ENCODE measurements at regions not wholly inside any gene's neighbourhood (a gene's known extent, or its start where the extent isn't known, plus 50 kb on each side); places are given as distances from the start of the nearest gene placed in this dataset.

DNA sequence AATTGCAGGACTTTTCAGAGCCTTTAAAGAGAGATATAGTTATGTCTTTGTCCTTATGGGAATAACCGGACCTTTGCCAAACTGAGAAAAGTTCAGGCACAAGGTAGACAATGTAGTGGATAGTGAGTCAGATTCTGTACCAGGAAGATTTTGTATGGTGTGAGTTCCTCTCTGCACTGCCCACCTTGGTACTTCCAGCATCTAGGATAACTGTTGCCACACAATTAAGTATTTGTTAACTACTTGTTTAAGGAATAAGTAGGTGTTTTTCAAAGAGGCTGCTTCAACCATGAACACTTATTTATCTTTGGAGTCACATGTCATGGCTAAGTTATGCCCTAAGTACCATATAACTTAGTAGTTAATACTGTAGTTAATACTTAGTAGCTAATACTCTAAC is 131.8 kb upstream of the DOK5 start:
- Histone ChIP-seq H3K27ac (ENCODE audit: low read length) (no peak overlapping the region), H3K4me1 (ENCODE audit: control insufficient read depth, insufficient read depth, low read length) (no peaks in the 10 kb centered on the region; the same call in 1 of the 2 replicates), H3K27me3 (ENCODE audit: control insufficient read depth, insufficient read depth, low read length) (no peaks in the 10 kb centered on the region), H3K4me3 (ENCODE audit: low read depth in 2 of 2, low read length in 2 of 2) (no peak overlapping the region), H3K9me3 (ENCODE audit: control insufficient read depth, insufficient read depth, low read depth, low read length) (no peaks in the 10 kb centered on the region), H3K36me3 (ENCODE audit: control insufficient read depth, insufficient read depth, low read length) (no peaks in the 10 kb centered on the region)
- no peak for DNase-seq (ENCODE audit: low read depth, low spot score)
- intact Hi-C loops (cut with micrococcal nuclease; ENCODE audit: unreplicated experiment) (no loop called here), in situ Hi-C loops (cut with HindIII; ENCODE audit: low pct_unique_long_range_greater_than_20kb, low sequenced_read_pairs) (no loop called here)
- ATAC-seq, result no peak
- TF ChIP-seq, protein P1, sequence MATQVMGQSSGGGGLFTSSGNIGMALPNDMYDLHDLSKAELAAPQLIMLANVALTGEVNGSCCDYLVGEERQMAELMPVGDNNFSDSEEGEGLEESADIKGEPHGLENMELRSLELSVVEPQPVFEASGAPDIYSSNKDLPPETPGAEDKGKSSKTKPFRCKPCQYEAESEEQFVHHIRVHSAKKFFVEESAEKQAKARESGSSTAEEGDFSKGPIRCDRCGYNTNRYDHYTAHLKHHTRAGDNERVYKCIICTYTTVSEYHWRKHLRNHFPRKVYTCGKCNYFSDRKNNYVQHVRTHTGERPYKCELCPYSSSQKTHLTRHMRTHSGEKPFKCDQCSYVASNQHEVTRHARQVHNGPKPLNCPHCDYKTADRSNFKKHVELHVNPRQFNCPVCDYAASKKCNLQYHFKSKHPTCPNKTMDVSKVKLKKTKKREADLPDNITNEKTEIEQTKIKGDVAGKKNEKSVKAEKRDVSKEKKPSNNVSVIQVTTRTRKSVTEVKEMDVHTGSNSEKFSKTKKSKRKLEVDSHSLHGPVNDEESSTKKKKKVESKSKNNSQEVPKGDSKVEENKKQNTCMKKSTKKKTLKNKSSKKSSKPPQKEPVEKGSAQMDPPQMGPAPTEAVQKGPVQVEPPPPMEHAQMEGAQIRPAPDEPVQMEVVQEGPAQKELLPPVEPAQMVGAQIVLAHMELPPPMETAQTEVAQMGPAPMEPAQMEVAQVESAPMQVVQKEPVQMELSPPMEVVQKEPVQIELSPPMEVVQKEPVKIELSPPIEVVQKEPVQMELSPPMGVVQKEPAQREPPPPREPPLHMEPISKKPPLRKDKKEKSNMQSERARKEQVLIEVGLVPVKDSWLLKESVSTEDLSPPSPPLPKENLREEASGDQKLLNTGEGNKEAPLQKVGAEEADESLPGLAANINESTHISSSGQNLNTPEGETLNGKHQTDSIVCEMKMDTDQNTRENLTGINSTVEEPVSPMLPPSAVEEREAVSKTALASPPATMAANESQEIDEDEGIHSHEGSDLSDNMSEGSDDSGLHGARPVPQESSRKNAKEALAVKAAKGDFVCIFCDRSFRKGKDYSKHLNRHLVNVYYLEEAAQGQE (IDR thresholded peaks at IDR 0.05; ENCODE audit: insufficient read depth in 1 of 2, low read depth in 2 of 2, low read length in 1 of 2), result no peak
- TF ChIP-seq SIN3A (IDR thresholded peaks at IDR 0.05; ENCODE audit: borderline replicate concordance, insufficient read depth, low read depth, low read length), result no peak
- TF ChIP-seq TCF7L2 (IDR thresholded peaks at IDR 0.05; ENCODE audit: low read depth, low read length), result no peak
- no peak for TF ChIP-seq POLR2AphosphoS5 (IDR thresholded peaks at IDR 0.05; ENCODE audit: low read depth, low read length)
- TF ChIP-seq, protein P2, sequence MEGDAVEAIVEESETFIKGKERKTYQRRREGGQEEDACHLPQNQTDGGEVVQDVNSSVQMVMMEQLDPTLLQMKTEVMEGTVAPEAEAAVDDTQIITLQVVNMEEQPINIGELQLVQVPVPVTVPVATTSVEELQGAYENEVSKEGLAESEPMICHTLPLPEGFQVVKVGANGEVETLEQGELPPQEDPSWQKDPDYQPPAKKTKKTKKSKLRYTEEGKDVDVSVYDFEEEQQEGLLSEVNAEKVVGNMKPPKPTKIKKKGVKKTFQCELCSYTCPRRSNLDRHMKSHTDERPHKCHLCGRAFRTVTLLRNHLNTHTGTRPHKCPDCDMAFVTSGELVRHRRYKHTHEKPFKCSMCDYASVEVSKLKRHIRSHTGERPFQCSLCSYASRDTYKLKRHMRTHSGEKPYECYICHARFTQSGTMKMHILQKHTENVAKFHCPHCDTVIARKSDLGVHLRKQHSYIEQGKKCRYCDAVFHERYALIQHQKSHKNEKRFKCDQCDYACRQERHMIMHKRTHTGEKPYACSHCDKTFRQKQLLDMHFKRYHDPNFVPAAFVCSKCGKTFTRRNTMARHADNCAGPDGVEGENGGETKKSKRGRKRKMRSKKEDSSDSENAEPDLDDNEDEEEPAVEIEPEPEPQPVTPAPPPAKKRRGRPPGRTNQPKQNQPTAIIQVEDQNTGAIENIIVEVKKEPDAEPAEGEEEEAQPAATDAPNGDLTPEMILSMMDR (IDR thresholded peaks at IDR 0.05), result no peak
- no TSS peak for BruUV-seq (replicated peaks)
- CTCF ChIA-PET, result no interaction called here
- POLR2A ChIA-PET, result no interaction called here

DNA sequence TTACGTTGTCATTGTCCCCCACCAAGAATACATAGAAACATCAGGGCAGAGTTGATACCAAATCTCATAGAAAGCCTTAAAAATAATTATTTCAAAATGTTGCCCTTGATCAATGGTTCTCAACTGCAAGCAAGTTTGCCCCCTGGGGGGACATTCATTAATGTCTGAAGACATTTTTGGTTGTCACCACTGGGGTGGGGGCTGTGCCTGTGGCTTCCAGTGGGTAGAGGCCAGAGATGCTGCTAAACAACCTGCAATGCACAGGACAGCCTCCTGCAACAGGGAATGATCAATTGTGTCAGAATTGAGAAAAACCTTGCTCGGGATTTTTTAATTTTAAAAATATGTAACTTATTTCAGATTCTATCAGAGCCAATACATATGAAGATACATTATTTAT is 130.6 kb upstream of the DOK5 start:
- POLR2A ChIA-PET, result no interaction called here
- intact Hi-C loops (cut with micrococcal nuclease; ENCODE audit: unreplicated experiment) (no loop called here), in situ Hi-C loops (cut with HindIII; ENCODE audit: low pct_unique_long_range_greater_than_20kb, low sequenced_read_pairs) (no loop called here)
- Histone ChIP-seq H3K9me3 (ENCODE audit: control insufficient read depth, insufficient read depth, low read depth, low read length) (no peaks in the 10 kb centered on the region), H3K4me1 (ENCODE audit: control insufficient read depth, insufficient read depth, low read length) (no peaks in the 10 kb centered on the region; the same call in 1 of the 2 replicates), H3K4me3 (ENCODE audit: low read depth in 2 of 2, low read length in 2 of 2) (no peak overlapping the region), H3K27ac (ENCODE audit: low read length) (no peak overlapping the region), H3K36me3 (ENCODE audit: control insufficient read depth, insufficient read depth, low read length) (no peaks in the 10 kb centered on the region), H3K27me3 (ENCODE audit: control insufficient read depth, insufficient read depth, low read length) (no peaks in the 10 kb centered on the region)
- CTCF ChIA-PET, result no interaction called here
- ATAC-seq (no peak), DNase-seq (ENCODE audit: low read depth, low spot score) (no peak)
- BruUV-seq (replicated peaks), result no TSS peak
- TF ChIP-seq, protein P2 (IDR thresholded peaks at IDR 0.05), result no peak
- TF ChIP-seq, protein P1 (IDR thresholded peaks at IDR 0.05; ENCODE audit: insufficient read depth in 1 of 2, low read depth in 2 of 2, low read length in 1 of 2), result no peak
- no peak for TF ChIP-seq POLR2AphosphoS5 (IDR thresholded peaks at IDR 0.05; ENCODE audit: low read depth, low read length)
- TF ChIP-seq SIN3A (IDR thresholded peaks at IDR 0.05; ENCODE audit: borderline replicate concordance, insufficient read depth, low read depth, low read length), result no peak
- TF ChIP-seq TCF7L2 (IDR thresholded peaks at IDR 0.05; ENCODE audit: low read depth, low read length), result no peak
